GM23338 (cell line): ENCODE measurements at regions not wholly inside any gene's neighbourhood (a gene's known extent, or its start where the extent isn't known, plus 50 kb on each side); places are given as distances from the start of the nearest gene placed in this dataset.

ENCODE experiments used
- ATAC-seq: fragments of 200-7000 bp; cut with Tn5 transposase; 3 replicates; pipeline ENCODE4 v1.9.1; 2020
- DNase-seq: peaks from one replicate; pipeline ENCODE4 v3.0.0-alpha.2; 2015; ENCODE audit warnings: low spot score
- H2AFZ ChIP-seq: fragments of 200-600 bp; sonication (generic); 2 replicates; pipeline ENCODE4 v1.8.0; 2016; ENCODE audit warnings: antibody characterized with exemption, mild to moderate bottlenecking, moderate library complexity
- H3F3A ChIP-seq: fragments of 200-600 bp; sonication (generic); replicated peaks from 2 replicates; pipeline ENCODE4 v1.8.0; 2017; ENCODE audit warnings: antibody characterized with exemption, mixed run types, low read depth
- H3K27ac ChIP-seq: fragments of 200-600 bp; sonication (generic); 2 replicates; pipeline ENCODE4 v1.6.1; 2016; ENCODE audit warnings: low read depth
- H3K27me3 ChIP-seq: fragments of 200-600 bp; sonication (generic); 2 replicates; pipeline ENCODE4 v1.8.0; 2016; ENCODE audit warnings: mild to moderate bottlenecking, mixed run types, moderate library complexity; ENCODE audit not compliant: insufficient read depth
- H3K36me3 ChIP-seq: fragments of 200-600 bp; sonication (generic); 2 replicates; pipeline ENCODE4 v1.8.0; 2016; ENCODE audit warnings: mild to moderate bottlenecking; ENCODE audit not compliant: insufficient read depth
- H3K4me1 ChIP-seq: fragments of 200-600 bp; sonication (generic); 2 replicates; pipeline ENCODE4 v1.8.0; 2016; ENCODE audit warnings: mild to moderate bottlenecking, moderate library complexity; ENCODE audit not compliant: insufficient read depth
- H3K4me2 ChIP-seq: fragments of 200-600 bp; sonication (generic); 2 replicates; pipeline ENCODE4 v1.7.1; 2017; ENCODE audit warnings: mixed run types
- H3K4me3 ChIP-seq: fragments of 200-600 bp; sonication (generic); 2 replicates; pipeline ENCODE4 v1.6.1; 2016; ENCODE audit warnings: mixed run types
- H3K79me2 ChIP-seq: fragments of 200-600 bp; sonication (generic); replicated peaks from 2 replicates; pipeline ENCODE4 v1.8.0; 2017; ENCODE audit warnings: mild to moderate bottlenecking; ENCODE audit not compliant: insufficient read depth
- H3K9me2 ChIP-seq: fragments of 200-600 bp; sonication (generic); 2 replicates; pipeline ENCODE4 v1.8.0; 2017; ENCODE audit not compliant: insufficient read depth
- H4K20me1 ChIP-seq: fragments of 200-600 bp; sonication (generic); replicated peaks from 2 replicates; pipeline ENCODE4 v1.8.0; 2017; ENCODE audit warnings: mild to moderate bottlenecking; ENCODE audit not compliant: insufficient read depth
- H3K27ac Mint-ChIP-seq: 2 replicates; pipeline ENCODE4 v1.8.0; 2020; ENCODE audit warnings: inconsistent platforms, mild to moderate bottlenecking, moderate library complexity, mixed read lengths
- H3K27me3 Mint-ChIP-seq: 3 replicates; pipeline ENCODE4 v1.8.0; 2022; ENCODE audit warnings: low read depth, mild to moderate bottlenecking, moderate library complexity, mixed read lengths, inconsistent platforms; ENCODE audit not compliant: insufficient read depth, poor library complexity
- H3K36me3 Mint-ChIP-seq: 3 replicates; pipeline ENCODE4 v1.8.0; 2021; ENCODE audit warnings: low read depth, mild to moderate bottlenecking, inconsistent platforms, moderate library complexity, mixed read lengths
- H3K4me1 Mint-ChIP-seq: 3 replicates; pipeline ENCODE4 v1.8.0; 2020; ENCODE audit warnings: mild to moderate bottlenecking, inconsistent platforms, mixed read lengths
- H3K4me3 Mint-ChIP-seq: 3 replicates; pipeline ENCODE4 v1.8.0; 2021; ENCODE audit warnings: moderate library complexity, mild to moderate bottlenecking, inconsistent platforms, mixed read lengths
- H3K9me3 Mint-ChIP-seq: 3 replicates; pipeline ENCODE4 v1.8.0; 2020; ENCODE audit warnings: moderate library complexity, mild to moderate bottlenecking, inconsistent platforms, mixed read lengths
- CREB1 ChIP-seq: fragments of 250-450 bp; sonication (Bioruptor Pico); IDR thresholded peaks from 2 replicates; pipeline ENCODE4 v1.5.0; 2020; ENCODE audit warnings: low read depth, mild to moderate bottlenecking, moderate library complexity
- CTCF ChIP-seq, 2 experiments: fragments of 200-600 bp in 1 of 2; sonication (generic) in 1 of 2; conservative IDR thresholded peaks; 2 replicates each; pipeline versions ENCODE4 v1.5.1 to v1.6.1; 2016 to 2017; ENCODE audit warnings: antibody characterized with exemption in 2 of 2, low read depth in 2 of 2, mild to moderate bottlenecking in 2 of 2, moderate library complexity in 1 of 2
- EZH2 ChIP-seq: fragments of 200-600 bp; sonication (generic); IDR thresholded peaks from one replicate; pipeline ENCODE4 v1.8.0; 2017; ENCODE audit warnings: antibody characterized with exemption, mild to moderate bottlenecking, low read depth; ENCODE audit not compliant: unreplicated experiment
- EZH2phosphoT487 ChIP-seq: fragments of 200-600 bp; sonication (generic); IDR thresholded peaks from one replicate; pipeline ENCODE4 v1.8.1; 2018; ENCODE audit warnings: antibody characterized with exemption; ENCODE audit not compliant: unreplicated experiment
- JUNB ChIP-seq: IDR thresholded peaks from one replicate; pipeline ENCODE4 v1.6.1; 2016; ENCODE audit warnings: antibody characterized with exemption; ENCODE audit not compliant: unreplicated experiment
- NANOG ChIP-seq: IDR thresholded peaks from 2 replicates; pipeline ENCODE4 v1.6.1; 2016; ENCODE audit warnings: antibody characterized with exemption, borderline replicate concordance
- POLR2AphosphoS5 ChIP-seq: IDR thresholded peaks from 2 replicates; pipeline ENCODE4 v1.6.1; 2016; ENCODE audit warnings: antibody characterized with exemption, low read depth
- REST ChIP-seq: IDR thresholded peaks from one replicate; pipeline ENCODE4 v1.6.1; 2018; ENCODE audit warnings: antibody characterized with exemption; ENCODE audit not compliant: unreplicated experiment
- STAT1 ChIP-seq: IDR thresholded peaks from one replicate; pipeline ENCODE4 v1.6.1; 2016; ENCODE audit warnings: antibody characterized with exemption; ENCODE audit not compliant: unreplicated experiment
- ZNF114 ChIP-seq: fragments of 250-450 bp; sonication (Bioruptor Pico); IDR thresholded peaks from 2 replicates; pipeline ENCODE4 v1.5.0; 2020; ENCODE audit warnings: mild to moderate bottlenecking, moderate library complexity
- ZNF331 ChIP-seq: fragments of 250-450 bp; sonication (Bioruptor Pico); IDR thresholded peaks from 2 replicates; pipeline ENCODE4 v1.5.0; 2020; ENCODE audit warnings: low read depth, mild to moderate bottlenecking, moderate library complexity
- ZNF462 ChIP-seq: fragments of 250-450 bp; sonication (Bioruptor Pico); IDR thresholded peaks from 2 replicates; pipeline ENCODE4 v1.5.0; 2020; ENCODE audit warnings: mild to moderate bottlenecking, moderate library complexity
- TF ChIP-seq, protein P1 (sequence below): IDR thresholded peaks from 2 replicates; pipeline ENCODE4 v1.6.1; 2016; ENCODE audit warnings: antibody characterized with exemption

DNA sequence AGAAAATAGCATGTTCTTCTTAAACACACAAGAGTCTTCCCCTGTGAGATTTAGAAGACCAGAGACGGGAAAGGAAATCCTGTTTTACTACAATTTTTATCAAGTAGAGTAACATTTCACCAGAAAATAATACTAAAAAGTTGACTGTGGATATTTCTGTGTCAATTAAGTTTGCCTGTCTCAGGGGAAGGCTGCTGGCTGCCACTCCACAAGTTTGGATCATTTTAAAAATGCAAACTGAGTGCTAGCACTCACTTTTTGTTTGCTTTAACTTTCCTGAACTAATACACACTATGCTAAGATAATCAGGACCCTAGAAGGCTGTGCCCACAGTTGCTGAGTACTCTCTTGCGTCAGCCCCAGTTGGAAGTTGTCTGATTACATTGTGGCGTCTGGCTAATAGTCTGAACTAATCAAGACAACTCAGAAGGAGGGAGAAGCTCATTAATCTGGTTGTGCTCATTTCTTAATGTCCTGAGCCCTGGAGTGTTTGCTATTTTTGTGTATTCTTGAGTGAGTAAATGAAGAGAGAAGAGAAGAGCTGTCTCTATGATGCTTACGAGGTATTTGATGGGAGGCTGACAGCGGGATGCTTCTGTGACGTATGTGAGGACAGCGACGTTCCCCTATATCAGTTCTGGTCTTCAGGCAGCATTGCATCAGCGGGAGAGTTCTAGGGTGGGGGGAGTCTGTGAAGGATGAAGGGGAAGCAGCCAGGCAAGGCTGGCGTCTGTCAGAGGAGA is 664.2 kb downstream of the QKI start:
- no peak for TF ChIP-seq REST
- TF ChIP-seq STAT1: no peak
- no peak for TF ChIP-seq EZH2
- TF ChIP-seq POLR2AphosphoS5: no peak
- no peak for TF ChIP-seq CREB1 (CRISPR knock-in tag)
- TF ChIP-seq ZNF114 (CRISPR knock-in tag): no peak
- TF ChIP-seq JUNB: no peak
- TF ChIP-seq NANOG: no peak
- TF ChIP-seq EZH2phosphoT487: no peak
- no peak for TF ChIP-seq ZNF331 (CRISPR knock-in tag)
- TF ChIP-seq, protein P1, sequence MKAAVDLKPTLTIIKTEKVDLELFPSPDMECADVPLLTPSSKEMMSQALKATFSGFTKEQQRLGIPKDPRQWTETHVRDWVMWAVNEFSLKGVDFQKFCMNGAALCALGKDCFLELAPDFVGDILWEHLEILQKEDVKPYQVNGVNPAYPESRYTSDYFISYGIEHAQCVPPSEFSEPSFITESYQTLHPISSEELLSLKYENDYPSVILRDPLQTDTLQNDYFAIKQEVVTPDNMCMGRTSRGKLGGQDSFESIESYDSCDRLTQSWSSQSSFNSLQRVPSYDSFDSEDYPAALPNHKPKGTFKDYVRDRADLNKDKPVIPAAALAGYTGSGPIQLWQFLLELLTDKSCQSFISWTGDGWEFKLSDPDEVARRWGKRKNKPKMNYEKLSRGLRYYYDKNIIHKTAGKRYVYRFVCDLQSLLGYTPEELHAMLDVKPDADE: no peak
- no peak for TF ChIP-seq ZNF462 (CRISPR knock-in tag)
- no peak for TF ChIP-seq CTCF (conservative IDR thresholded peaks at IDR 0.05; ENCODE audit: low read depth in 2 of 2)
- DNase-seq: no peak
- H3K4me3 ChIP-seq: no peak overlapping the region
- 0 out of 2 replicates have a peak, but pooled peaks cover 2% of the 10 kb centered on the region for H3K9me2 ChIP-seq
- H3K27me3 ChIP-seq: no peaks in the 10 kb centered on the region
- Mint-ChIP-seq H3K9me3 (peaks cover 7% of the 10 kb centered on the region; the same call in 2 of the 3 replicates), H3K4me1 (peaks cover 11% of the 10 kb centered on the region; the same call in 2 of the 3 replicates), H3K27ac (no peak overlapping the region; the same call in 1 of the 2 replicates), H3K4me3 (no peak overlapping the region), H3K27me3 (peaks cover 1% of the 10 kb centered on the region), H3K36me3 (no peaks in the 10 kb centered on the region; the same call in 2 of the 3 replicates)
- H3K4me2 ChIP-seq: no peak overlapping the region
- ATAC-seq: no peak
- no peaks in the 10 kb centered on the region for H3K36me3 ChIP-seq
- H4K20me1 ChIP-seq: no peaks in the 10 kb centered on the region
- H3F3A ChIP-seq: no peaks in the 10 kb centered on the region
- no peaks in the 10 kb centered on the region; the same call in 1 of the 2 replicates for H3K4me1 ChIP-seq
- H2AFZ ChIP-seq: no peak overlapping the region
- no peak overlapping the region for H3K27ac ChIP-seq
- H3K79me2 ChIP-seq: no peaks in the 10 kb centered on the region
